Right lobe of liver (tissue), 6 donors: ENCODE measurements at regions not wholly inside any gene's neighbourhood (a gene's known extent, or its start where the extent isn't known, plus 50 kb on each side); places are given as distances from the start of the nearest gene placed in this dataset.

Experiments
- ATAC-seq, 4 donors: fragments of 200-7000 bp; cut with Tn5 transposase; one replicate each; pipeline ENCODE4 v1.9.1; 2020; ENCODE audit warnings: mild to moderate bottlenecking in 4 of 4, moderate library complexity in 4 of 4
- DNase-seq, 3 donors: peaks; one replicate each; pipeline ENCODE4 v3.0.0-alpha.2; 2020
- H3K27ac ChIP-seq, 3 donors: fragments of 200-600 bp; one replicate each; pipeline ENCODE4 v1.8.0; 2022
- H3K27me3 ChIP-seq, 2 donors: fragments of 200-600 bp; one replicate each; pipeline ENCODE4 v1.8.0; 2022
- H3K36me3 ChIP-seq, 4 donors: fragments of 200-600 bp; sonication (generic) in 1 of 4; one replicate each; pipeline versions ENCODE4 v1.5.1 to v1.8.0; 2017 to 2022; ENCODE audit warnings: control low read depth in 1 of 4
- H3K4me1 ChIP-seq, 4 donors: fragments of 200-600 bp; sonication (generic) in 1 of 4; one replicate each; pipeline versions ENCODE4 v1.5.1 to v1.8.0; 2017 to 2022; ENCODE audit warnings: control low read depth in 1 of 4
- H3K4me3 ChIP-seq, 3 donors: fragments of 200-600 bp; one replicate each; pipeline ENCODE4 v1.8.0; 2022
- H3K9me3 ChIP-seq, 4 donors: fragments of 200-600 bp; sonication (generic) in 1 of 4; one replicate each; pipeline versions ENCODE4 v1.5.1 to v1.8.0; 2017 to 2022; ENCODE audit warnings: control low read depth in 1 of 4
- POLR2A ChIP-seq: fragments of 450-650 bp; IDR thresholded peaks from one replicate; pipeline ENCODE4 v1.6.1; 2017; ENCODE audit warnings: antibody characterized with exemption, mild to moderate bottlenecking
- WGBS: methylation state at CpG from one replicate; pipeline ENCODE4 v1.1.6; 2018; ENCODE audit warnings: low coverage, low lambda C conversion rate; ENCODE audit not compliant: insufficient coverage; ENCODE audit errors: missing lambda C conversion rate; 5-methylcytosine and 5-hydroxymethylcytosine counted together
- intact Hi-C, 2 donors: fragments of 100-400 bp; cut with DNase I; formaldehyde crosslinking; loops; one replicate each; pipeline versions ENCODE4 v1.11.2 to v1.14.1; 2022
- TF ChIP-seq, protein P1 (sequence below), 4 donors: fragments of 200-600 bp in 3 of 4; fragments of 450-650 bp in 1 of 4; IDR thresholded peaks; one replicate each; pipeline versions ENCODE4 v1.5.1 to v1.8.0; 2016 to 2022; ENCODE audit warnings: antibody characterized with exemption in 4 of 4, mild to moderate bottlenecking in 2 of 4
- donor health status: DM: no; HTN: yes; CAD: no.
- donor health status: DM: no; HTN: no; CAD: no.
- donor health status: DM: no; HTN: no; CAD: no.
- donor health status: DM: no; HTN: yes; CAD: no.
- donor health status: DM: no; HTN: yes; CAD: no.

DNA sequence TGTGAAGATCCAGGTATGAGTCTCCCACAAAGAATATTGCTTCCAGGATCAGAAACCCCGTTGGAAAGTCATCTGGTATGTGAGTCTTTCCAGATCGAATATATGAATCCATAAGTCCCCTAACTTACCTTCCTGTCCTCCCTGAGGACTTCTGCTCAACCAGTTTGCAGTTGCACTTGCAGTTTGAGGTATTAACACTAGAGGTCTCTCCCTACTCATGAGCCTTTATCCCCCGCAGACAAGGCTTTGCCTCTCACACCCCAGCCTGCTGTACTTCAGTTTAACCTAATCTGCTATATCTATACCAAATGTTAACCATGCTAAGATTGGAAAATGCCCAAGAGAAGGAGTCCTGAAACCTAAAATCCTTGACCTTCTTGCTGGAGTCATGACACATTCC, 135.3 kb upstream of the DEFB112 start:
- intact Hi-C loops: no loop called here
- TF ChIP-seq POLR2A: no peak
- TF ChIP-seq, protein P1, sequence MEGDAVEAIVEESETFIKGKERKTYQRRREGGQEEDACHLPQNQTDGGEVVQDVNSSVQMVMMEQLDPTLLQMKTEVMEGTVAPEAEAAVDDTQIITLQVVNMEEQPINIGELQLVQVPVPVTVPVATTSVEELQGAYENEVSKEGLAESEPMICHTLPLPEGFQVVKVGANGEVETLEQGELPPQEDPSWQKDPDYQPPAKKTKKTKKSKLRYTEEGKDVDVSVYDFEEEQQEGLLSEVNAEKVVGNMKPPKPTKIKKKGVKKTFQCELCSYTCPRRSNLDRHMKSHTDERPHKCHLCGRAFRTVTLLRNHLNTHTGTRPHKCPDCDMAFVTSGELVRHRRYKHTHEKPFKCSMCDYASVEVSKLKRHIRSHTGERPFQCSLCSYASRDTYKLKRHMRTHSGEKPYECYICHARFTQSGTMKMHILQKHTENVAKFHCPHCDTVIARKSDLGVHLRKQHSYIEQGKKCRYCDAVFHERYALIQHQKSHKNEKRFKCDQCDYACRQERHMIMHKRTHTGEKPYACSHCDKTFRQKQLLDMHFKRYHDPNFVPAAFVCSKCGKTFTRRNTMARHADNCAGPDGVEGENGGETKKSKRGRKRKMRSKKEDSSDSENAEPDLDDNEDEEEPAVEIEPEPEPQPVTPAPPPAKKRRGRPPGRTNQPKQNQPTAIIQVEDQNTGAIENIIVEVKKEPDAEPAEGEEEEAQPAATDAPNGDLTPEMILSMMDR (IDR thresholded peaks at IDR 0.05): peak in 3 of 4 donors; percentile 4 to 27 (median 7)
- ATAC-seq (peak in 2 of 4 donors; percentile 28 to 39), DNase-seq (no peak)
- Histone ChIP-seq H3K4me3 (no peak overlapping the region), H3K27me3 (no peaks in the 10 kb centered on the region), H3K4me1 (no peaks in the 10 kb centered on the region), H3K36me3 (no peaks in the 10 kb centered on the region), H3K27ac (no peak overlapping the region), H3K9me3 (no peaks in the 10 kb centered on the region)
- WGBS: 29% methylated on average over 3 of the region's 3 CpGs

DNA sequence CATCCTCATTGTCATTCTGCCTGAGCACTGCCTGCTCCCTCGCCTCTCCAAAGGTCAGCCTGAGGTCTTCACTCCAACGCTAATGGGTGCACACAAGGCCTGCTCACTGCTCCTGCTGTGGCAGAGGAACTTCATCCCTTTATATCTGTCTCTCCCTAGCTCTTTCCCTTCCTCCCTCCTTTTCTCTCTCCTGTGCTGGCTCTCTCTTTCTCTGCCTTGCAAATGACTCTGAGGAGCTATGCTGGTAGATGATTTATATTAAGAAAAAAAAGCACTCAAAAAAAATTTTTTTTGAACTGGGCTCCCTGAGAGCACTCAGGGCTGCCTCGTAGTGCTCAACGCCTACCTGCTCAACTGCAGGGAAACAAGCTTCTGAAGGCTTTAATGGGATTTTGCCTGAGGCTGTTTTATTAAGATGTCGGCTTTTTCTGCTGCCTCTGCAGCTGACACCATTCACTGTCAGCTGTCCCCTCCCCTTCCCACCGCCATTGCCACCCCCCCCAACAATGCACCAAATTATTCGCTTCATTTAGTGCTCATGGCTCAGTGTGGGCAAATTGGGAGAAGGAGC, 137.7 kb upstream of the DEFB112 start:
- Histone ChIP-seq H3K27me3 (no peaks in the 10 kb centered on the region), H3K27ac (no peak overlapping the region), H3K4me1 (no peaks in the 10 kb centered on the region), H3K36me3 (no peaks in the 10 kb centered on the region), H3K4me3 (no peak overlapping the region), H3K9me3 (no peaks in the 10 kb centered on the region)
- no peak for DNase-seq
- intact Hi-C loops: no loop called here
- TF ChIP-seq POLR2A: no peak
- TF ChIP-seq, protein P1 (IDR thresholded peaks at IDR 0.05): no peak
- ATAC-seq: no peak
- 48% methylated on average over 7 of the region's 7 CpGs for WGBS

DNA sequence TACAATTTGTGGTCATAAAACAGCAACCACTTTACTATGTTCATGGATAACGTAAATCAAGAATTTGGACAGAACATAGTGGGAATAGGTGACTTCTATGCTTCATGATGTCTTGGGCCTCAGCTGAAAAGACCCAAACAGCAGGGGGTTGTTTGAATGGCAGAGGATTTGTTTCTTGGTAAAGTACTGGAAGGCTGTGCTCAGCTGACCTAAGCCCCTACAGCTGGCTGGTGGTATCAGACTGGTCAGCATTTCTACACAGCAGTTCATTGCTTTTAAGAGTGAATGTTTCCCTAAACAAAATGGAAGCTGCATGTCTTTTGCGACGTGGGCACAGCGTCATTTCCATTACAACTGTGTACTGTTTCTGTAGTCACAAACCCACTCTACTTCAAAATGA, 148.5 kb upstream of the DEFB112 start:
- DNase-seq: no peak
- no peaks in the 10 kb centered on the region for H3K36me3 ChIP-seq
- WGBS: 52% methylated on average over 4 of the region's 4 CpGs
- intact Hi-C loops: no loop called here
- ATAC-seq: no peak
- no peaks in the 10 kb centered on the region for H3K4me1 ChIP-seq
- no peaks in the 10 kb centered on the region for H3K9me3 ChIP-seq
- H3K4me3 ChIP-seq: no peak overlapping the region
- no peak overlapping the region for H3K27ac ChIP-seq
- no peak for TF ChIP-seq POLR2A
- TF ChIP-seq, protein P1 (IDR thresholded peaks at IDR 0.05): no peak
- H3K27me3 ChIP-seq: no peaks in the 10 kb centered on the region

DNA sequence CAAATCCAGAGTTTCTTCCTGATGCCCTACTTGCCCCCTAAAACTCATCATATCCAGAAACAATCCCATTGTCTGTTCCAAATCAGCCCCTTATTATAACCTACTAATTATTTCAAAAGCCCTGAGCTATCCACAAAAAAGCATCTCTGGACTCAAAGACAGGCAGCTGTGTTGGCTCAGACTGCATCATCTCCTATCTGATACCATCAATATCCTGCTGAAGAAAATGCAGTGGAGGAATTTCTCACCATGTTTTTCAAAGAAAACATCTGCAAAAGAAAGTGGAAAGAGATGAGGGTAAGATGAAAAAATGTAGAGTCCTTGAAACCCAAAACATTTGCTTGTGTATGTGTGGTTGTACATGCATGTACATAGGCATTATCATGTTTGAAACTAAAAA, 153.0 kb upstream of the DEFB112 start:
- no peak for ATAC-seq
- H3K27ac ChIP-seq: no peak overlapping the region

More for the DNA sequence above, 153.0 kb upstream of the DEFB112 start:
- Histone ChIP-seq H3K4me3 (no peak overlapping the region), H3K36me3 (no peaks in the 10 kb centered on the region), H3K9me3 (no peaks in the 10 kb centered on the region), H3K4me1 (no peaks in the 10 kb centered on the region), H3K27me3 (no peaks in the 10 kb centered on the region)
- TF ChIP-seq, protein P1 (IDR thresholded peaks at IDR 0.05): no peak
- TF ChIP-seq POLR2A: no peak
- intact Hi-C loops: no loop called here
- no peak for DNase-seq
